Muscle layer of duodenum (tissue), 2 donors: ENCODE measurements at regions not wholly inside any gene's neighbourhood (a gene's known extent, or its start where the extent isn't known, plus 50 kb on each side); places are given as distances from the start of the nearest gene placed in this dataset.

ENCODE experiments used
- H3K27ac ChIP-seq: one replicate; pipeline ENCODE4 v1.7.0; 2013; ENCODE audit warnings: mild to moderate bottlenecking, low read length
- H3K27me3 ChIP-seq: one replicate; pipeline ENCODE4 v1.7.0; 2013; ENCODE audit warnings: low read depth, mild to moderate bottlenecking, control low read depth, low read length
- H3K36me3 ChIP-seq, 2 donors: one replicate each; pipeline ENCODE4 v1.7.0; 2013; ENCODE audit warnings: low read length in 2 of 2, control low read depth in 1 of 2, mild to moderate bottlenecking in 1 of 2; ENCODE audit not compliant: insufficient read depth in 2 of 2, control insufficient read depth in 1 of 2
- H3K4me1 ChIP-seq, 2 donors: one replicate each; pipeline ENCODE4 v1.7.0; 2013; ENCODE audit warnings: low read length in 2 of 2, mild to moderate bottlenecking in 2 of 2, control low read depth in 1 of 2, moderate library complexity in 1 of 2; ENCODE audit not compliant: insufficient read depth in 2 of 2, control insufficient read depth in 1 of 2
- H3K4me3 ChIP-seq, 2 donors: one replicate each; pipeline ENCODE4 v1.7.0; 2013; ENCODE audit warnings: low read length in 2 of 2, low read depth in 1 of 2, mild to moderate bottlenecking in 1 of 2
- H3K9me3 ChIP-seq, 2 donors: one replicate each; pipeline ENCODE4 v1.7.0; 2013; ENCODE audit warnings: low read length in 2 of 2, control low read depth in 1 of 2, mild to moderate bottlenecking in 1 of 2; ENCODE audit not compliant: control insufficient read depth in 1 of 2
- donor health status: healthy.

DNA sequence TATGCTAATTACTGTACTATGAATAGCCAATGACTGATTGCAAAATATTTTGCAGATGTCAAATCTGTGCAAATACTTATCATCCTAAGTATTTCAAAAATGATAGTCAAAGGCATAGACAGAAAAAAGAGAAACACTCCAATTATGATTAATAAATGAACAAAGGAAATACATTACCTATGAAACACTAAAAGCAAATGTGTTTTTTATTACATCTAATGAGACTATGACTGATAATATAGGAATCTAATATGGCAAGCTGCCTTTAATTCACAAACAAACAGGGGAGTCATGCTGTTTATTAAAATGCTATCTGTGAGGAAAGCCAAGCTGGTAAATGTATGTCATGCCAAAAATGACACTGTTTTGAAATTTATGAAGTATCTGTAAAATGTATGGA lies 713.2 kb upstream of the NRSN1 start:
- Histone ChIP-seq H3K4me1 (no peaks in the 10 kb centered on the region), H3K36me3 (no peaks in the 10 kb centered on the region), H3K27ac (no peak overlapping the region), H3K9me3 (no peaks in the 10 kb centered on the region), H3K27me3 (no peaks in the 10 kb centered on the region), H3K4me3 (no peak overlapping the region)

DNA sequence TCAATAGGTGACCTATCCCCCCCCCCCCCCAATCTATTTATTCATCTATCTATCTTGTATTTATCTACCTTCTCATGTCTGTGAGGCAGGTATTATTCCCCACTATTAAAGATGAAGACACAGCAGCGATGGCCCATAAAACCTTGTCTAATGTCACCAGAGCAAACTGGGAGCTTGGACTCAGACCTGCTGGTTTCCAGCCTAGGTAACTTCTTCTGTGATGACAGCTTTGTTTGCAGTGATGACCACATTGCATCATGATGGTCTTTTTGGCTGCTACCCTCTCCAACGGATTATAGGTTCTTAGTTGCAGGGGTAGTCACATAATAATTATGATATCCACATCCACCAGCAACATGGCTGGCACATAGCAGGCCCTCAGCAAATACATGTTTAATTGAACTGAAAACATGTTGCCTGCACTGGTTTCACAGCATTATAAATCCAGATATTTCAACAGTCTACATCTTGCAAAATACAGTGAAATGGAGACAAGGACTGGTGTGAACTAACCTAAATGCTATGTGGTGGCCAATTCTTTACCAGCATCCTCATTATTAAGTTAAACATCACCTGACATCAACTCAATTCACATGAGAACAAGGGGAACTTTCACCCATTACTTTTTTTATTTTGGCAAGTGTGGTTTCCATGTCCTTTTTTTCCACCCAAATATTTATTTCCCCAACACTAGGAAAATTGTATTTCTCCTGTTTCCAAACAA lies 712.5 kb upstream of the NRSN1 start:
- no peaks in the 10 kb centered on the region for H3K4me1 ChIP-seq
- no peak overlapping the region for H3K27ac ChIP-seq
- no peak overlapping the region for H3K4me3 ChIP-seq
- H3K9me3 ChIP-seq: no peaks in the 10 kb centered on the region
- no peaks in the 10 kb centered on the region for H3K27me3 ChIP-seq
- no peaks in the 10 kb centered on the region for H3K36me3 ChIP-seq

DNA sequence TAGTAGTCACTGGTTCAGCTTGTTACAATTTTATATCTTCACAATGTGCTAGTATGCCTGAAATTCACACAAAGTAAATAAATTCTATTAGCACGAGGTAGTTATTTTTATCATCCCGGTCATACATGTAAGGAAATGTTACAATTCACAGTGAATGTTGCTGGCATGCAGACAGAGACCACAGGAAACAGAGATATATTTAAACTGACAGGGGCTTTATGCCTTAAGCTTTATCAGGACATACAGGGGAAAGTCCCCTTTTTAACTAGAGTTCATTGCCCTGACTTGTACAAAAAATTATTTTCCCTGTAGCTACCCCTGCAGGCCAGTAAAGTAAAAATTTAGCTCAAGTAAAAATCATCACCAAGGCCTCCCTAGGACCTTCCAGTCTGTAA lies 712.0 kb upstream of the NRSN1 start:
- Histone ChIP-seq H3K4me3 (no peak overlapping the region), H3K27ac (no peak overlapping the region), H3K4me1 (no peaks in the 10 kb centered on the region), H3K36me3 (no peaks in the 10 kb centered on the region), H3K9me3 (no peaks in the 10 kb centered on the region), H3K27me3 (no peaks in the 10 kb centered on the region)

DNA sequence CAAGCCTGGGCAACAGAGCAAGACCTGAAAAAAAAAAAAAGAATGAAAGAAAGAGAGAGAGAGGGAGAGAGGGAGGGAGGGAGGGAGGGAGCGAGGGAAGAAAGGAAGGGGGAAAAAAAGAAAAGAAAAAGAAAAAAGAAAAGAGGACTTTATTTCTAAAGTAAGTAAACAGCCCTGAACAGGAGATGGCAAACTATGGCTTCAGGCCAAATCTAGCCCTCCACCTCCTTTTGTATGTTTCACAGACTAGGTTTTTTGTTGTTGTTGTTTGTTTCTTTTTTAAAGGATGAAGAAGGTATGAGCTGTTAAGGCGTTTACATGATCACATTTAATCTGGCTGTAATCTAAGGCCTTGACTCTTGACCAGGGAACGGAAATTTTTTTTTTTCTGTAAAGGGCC lies 711.1 kb upstream of the NRSN1 start:
- Histone ChIP-seq H3K9me3 (no peaks in the 10 kb centered on the region), H3K27ac (no peak overlapping the region), H3K4me1 (no peaks in the 10 kb centered on the region), H3K4me3 (no peak overlapping the region), H3K27me3 (no peaks in the 10 kb centered on the region), H3K36me3 (no peaks in the 10 kb centered on the region)

DNA sequence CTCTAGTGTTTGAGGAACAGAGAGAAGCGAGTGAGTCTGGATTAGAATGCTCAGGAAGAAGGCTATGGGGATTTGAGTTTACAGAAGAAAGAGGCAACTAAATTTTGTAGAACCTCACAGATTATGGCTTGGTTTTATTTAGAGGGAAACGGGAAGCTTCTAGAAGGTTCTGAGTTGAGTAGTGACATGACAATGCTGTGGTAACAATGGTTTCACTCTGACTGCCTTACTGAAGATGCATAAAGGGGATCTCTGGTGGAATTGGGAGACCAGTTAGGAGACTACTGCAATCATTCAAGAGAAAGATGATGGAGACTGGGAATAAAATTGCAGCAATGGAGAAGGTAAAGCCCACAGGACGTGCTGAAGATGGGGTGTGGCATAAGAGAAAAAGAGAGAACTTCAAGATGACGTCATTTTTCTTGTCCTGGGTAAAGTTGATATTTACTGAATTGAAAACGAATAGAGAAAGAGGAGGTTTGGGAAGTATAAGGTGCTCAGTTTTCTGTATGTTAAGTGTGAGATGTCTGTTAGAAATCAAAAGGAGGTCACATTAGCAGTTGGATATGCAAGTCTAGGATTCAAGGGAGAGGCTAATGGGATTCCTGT lies 710.1 kb upstream of the NRSN1 start:
- Histone ChIP-seq H3K36me3 (no peaks in the 10 kb centered on the region), H3K27ac (no peak overlapping the region), H3K9me3 (no peaks in the 10 kb centered on the region), H3K4me3 (no peak overlapping the region), H3K27me3 (no peaks in the 10 kb centered on the region), H3K4me1 (no peaks in the 10 kb centered on the region)

DNA sequence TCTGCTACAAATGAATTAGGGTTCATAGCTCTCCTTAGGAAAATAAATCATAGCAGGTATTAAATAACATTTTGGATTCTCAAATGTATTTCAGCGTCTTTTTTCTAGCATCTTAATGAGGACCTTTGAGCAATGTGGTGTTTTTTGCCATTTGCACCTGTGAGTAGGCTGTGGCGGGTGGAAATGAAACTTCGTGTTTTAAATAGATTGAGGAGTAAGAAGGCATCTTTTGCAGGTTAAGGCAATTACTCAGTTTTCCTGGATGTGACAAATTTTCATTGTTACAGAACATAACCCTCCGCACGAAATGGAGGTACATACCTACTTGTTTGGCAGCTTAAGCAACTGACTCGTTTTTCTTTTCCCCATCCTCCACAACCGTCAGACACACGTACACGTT lies 708.9 kb upstream of the NRSN1 start:
- Histone ChIP-seq H3K4me3 (no peak overlapping the region), H3K4me1 (no peaks in the 10 kb centered on the region), H3K27me3 (no peaks in the 10 kb centered on the region), H3K9me3 (no peaks in the 10 kb centered on the region), H3K27ac (no peak overlapping the region), H3K36me3 (no peaks in the 10 kb centered on the region)

DNA sequence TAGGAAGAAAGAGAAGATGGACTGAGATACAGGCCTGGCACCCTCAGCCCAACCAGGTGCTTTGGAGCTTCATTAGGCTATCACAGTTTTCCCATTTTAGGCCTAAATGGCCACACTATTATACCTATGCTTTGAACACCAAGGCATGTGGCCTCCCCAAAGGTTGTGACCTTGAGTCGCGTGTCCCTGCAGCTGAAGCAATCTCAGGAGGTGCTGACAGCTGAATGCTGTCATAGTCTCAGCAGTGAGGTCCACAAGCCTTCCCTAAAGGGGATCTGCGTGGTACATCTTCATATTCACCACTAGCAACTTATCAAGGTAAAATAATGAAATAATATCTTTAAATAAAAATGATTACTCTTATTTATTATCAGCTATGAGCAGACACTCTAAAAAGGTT lies 707.9 kb upstream of the NRSN1 start:
- Histone ChIP-seq H3K4me3 (no peak overlapping the region), H3K9me3 (no peaks in the 10 kb centered on the region), H3K27ac (no peak overlapping the region), H3K4me1 (no peaks in the 10 kb centered on the region), H3K36me3 (no peaks in the 10 kb centered on the region), H3K27me3 (no peaks in the 10 kb centered on the region)

DNA sequence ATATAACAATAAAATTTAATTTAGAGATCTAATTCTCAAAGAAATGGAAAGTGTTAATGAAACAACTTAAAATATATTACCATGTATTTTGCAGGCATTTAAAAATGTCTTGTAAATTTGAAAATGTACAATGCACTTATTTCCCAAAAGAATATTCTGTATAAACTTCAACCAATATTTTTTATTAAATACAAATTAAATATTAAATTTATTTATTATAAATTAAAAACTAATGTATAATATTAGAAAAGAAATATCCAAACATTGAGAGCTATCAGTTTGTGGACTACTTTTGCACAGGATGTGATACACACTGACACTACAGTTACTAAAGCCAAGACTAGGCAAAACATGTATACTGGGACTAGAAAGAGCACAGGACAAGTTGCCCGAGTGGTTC lies 707.0 kb upstream of the NRSN1 start:
- Histone ChIP-seq H3K36me3 (no peaks in the 10 kb centered on the region), H3K9me3 (no peaks in the 10 kb centered on the region), H3K4me3 (no peak overlapping the region), H3K27ac (no peak overlapping the region), H3K4me1 (no peaks in the 10 kb centered on the region), H3K27me3 (no peaks in the 10 kb centered on the region)

DNA sequence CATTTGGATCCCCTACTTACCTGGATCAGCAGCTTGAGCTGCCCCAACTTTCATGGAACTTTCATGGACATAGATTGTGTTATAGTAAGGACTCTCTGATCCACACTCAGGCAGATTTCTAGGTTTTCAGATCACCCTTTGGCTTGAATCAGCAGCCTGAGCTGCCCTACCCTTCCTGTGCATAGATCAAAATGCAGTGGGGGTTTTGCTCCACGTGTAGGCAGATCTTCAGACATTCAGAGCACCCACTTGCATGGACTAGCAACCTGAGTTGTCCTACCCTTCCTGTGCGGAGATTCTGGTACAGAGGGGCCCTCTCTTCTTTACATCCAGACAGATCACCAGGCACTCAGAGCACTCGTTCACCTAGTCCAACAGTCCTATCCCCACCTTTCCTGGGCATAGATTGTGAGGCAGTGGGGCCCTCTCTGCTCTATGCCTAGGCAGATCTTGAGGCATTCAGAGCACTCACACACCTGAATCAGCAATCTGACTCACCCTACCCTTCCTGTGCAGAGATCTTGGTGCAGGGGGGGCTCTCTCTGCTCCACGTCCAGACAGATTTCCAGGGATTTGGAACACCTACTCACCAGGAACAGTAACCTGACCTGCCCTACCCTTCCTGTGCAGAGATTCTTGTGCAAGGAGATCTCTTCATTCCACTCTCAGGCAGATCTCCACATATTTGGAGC lies 705.2 kb upstream of the NRSN1 start:
- Histone ChIP-seq H3K4me3 (no peak overlapping the region), H3K4me1 (no peaks in the 10 kb centered on the region), H3K9me3 (no peaks in the 10 kb centered on the region), H3K27me3 (no peaks in the 10 kb centered on the region), H3K27ac (no peak overlapping the region), H3K36me3 (no peaks in the 10 kb centered on the region)

DNA sequence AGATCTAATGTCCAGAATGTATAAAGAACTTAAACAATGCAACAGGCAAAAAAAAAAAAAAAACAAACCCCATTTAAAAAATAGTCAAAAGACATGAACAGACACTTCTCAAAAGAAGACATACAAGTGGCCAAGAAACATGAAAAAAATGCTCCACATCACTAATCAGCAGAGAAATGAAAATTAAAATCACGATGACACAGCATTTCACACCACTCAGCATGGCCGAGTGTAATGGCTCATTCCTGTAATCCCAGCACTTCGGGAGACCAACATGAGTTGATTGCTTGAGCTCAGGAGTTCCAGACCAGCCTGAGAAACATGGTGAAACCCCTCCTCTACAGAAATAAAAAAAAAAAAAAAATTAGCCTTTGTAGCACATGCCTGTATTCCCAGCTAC lies 701.4 kb upstream of the NRSN1 start:
- no peaks in the 10 kb centered on the region for H3K4me1 ChIP-seq
- no peak overlapping the region for H3K27ac ChIP-seq
- H3K4me3 ChIP-seq: no peak overlapping the region
- no peaks in the 10 kb centered on the region for H3K36me3 ChIP-seq
- H3K9me3 ChIP-seq: no peaks in the 10 kb centered on the region
- H3K27me3 ChIP-seq: no peaks in the 10 kb centered on the region

DNA sequence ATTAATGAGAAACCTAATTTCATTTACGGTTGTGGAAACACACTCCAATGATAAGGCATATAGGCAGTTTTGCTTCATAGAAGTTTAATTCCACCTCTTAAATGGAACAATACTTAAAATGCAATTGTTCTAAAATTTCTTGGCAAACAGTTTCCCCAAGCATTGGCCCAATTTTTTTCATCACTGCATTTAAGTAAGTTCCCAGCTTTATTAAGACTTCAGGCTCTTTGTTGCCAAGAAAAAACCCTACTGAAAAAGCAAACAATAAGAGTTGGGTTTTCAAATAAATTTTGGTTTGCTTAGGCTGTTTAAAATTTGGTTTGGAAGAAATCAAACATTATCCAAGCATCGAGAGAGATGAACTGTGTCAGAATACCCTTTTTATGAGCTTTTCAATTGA lies 690.9 kb upstream of the NRSN1 start:
- Histone ChIP-seq H3K9me3 (no peaks in the 10 kb centered on the region), H3K27ac (no peak overlapping the region), H3K4me1 (no peaks in the 10 kb centered on the region), H3K4me3 (no peak overlapping the region), H3K27me3 (no peaks in the 10 kb centered on the region), H3K36me3 (no peaks in the 10 kb centered on the region)
